ENCODE measurements at regions not wholly inside any gene's neighbourhood (a gene's known extent, or its start where the extent isn't known, plus 50 kb on each side); places are given as distances from the start of the nearest gene placed in this dataset.

DNA sequence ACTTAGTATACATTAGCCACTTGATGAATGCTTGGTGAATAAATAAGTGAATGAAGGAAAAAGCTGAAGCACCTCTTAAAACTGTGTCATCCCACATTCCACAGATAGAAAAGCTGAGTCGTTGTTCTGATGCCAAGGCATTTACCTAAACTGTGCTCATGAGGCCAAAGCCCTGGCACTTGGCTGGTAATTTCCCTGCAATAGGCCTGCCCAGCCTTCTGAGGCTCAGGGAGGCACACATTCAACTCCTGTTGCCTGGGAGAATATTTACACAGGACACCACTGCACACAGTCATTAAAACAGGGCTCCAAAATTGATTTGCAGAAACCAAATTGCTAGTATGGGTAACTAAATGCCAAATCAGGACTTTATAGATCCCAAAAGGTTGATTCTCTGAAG, 333.0 kb upstream of the C16orf82 start:
- TF ChIP-seq EZH2phosphoT487 (IDR thresholded peaks at IDR 0.05; ENCODE audit: insufficient read depth, low read depth) (no peak), EZH2 (IDR thresholded peaks at IDR 0.05; ENCODE audit: insufficient read depth, poor library complexity, severe bottlenecking) (no peak)
